ENCODE measurements at regions not wholly inside any gene's neighbourhood (a gene's known extent, or its start where the extent isn't known, plus 50 kb on each side); places are given as distances from the start of the nearest gene placed in this dataset.

- Histone ChIP-seq H3K4me1 (ENCODE audit: insufficient read depth, low read length) (no peaks in the 10 kb centered on the region), H4K8ac (replicated peaks; ENCODE audit: insufficient read length, low read depth, low read length) (no peak overlapping the region), H3K14ac (ENCODE audit: insufficient read depth, low read length) (no peak overlapping the region), H3K9ac (ENCODE audit: extremely low read depth, insufficient read length, low read length) (no peak overlapping the region), H3K23ac (ENCODE audit: insufficient read length, low read depth, low read length) (no peak overlapping the region), H2BK5ac (ENCODE audit: insufficient read length, low read length) (no peak overlapping the region), H4K5ac (ENCODE audit: insufficient read length, low read depth, low read length) (no peak overlapping the region), H3K27me3 (ENCODE audit: insufficient read depth, low read length) (no peaks in the 10 kb centered on the region), H3K4me2 (ENCODE audit: insufficient read depth, insufficient read length, low read length) (no peak overlapping the region), H2AFZ (ENCODE audit: low read length) (no peak overlapping the region), H2BK20ac (ENCODE audit: low read depth, low read length, poor library complexity, severe bottlenecking) (no peak overlapping the region), H3K27ac (ENCODE audit: insufficient read length, low read depth, low read length) (no peak overlapping the region), H3T11ph (ENCODE audit: low read length) (no peak overlapping the region), H2BK12ac (ENCODE audit: insufficient read length, low read depth, low read length) (no peak overlapping the region), H3K9me3 (ENCODE audit: control insufficient read depth, low read depth, low read length) (no peaks in the 10 kb centered on the region), H2BK15ac (ENCODE audit: low read depth, low read length) (no peak overlapping the region), H2BK120ac (ENCODE audit: low read depth, low read length, poor library complexity, severe bottlenecking) (no peak overlapping the region), H3K18ac (ENCODE audit: insufficient read length, low read depth, low read length) (no peak overlapping the region), H3K4ac (ENCODE audit: low read depth, low read length) (no peak overlapping the region), H4K20me1 (ENCODE audit: control insufficient read depth, insufficient read depth, insufficient read length) (no peaks in the 10 kb centered on the region), H4K91ac (ENCODE audit: insufficient read length, low read depth, low read length) (no peak overlapping the region), H2AK5ac (ENCODE audit: insufficient read length, low read length) (no peak overlapping the region), H3K23me2 (ENCODE audit: insufficient read length, low read depth, low read length, poor library complexity, severe bottlenecking) (no peaks in the 10 kb centered on the region), H3K79me2 (ENCODE audit: insufficient read depth, low read length) (no peaks in the 10 kb centered on the region), H3K56ac (ENCODE audit: insufficient read length, low read depth, low read length) (no peak overlapping the region), H3K79me1 (ENCODE audit: insufficient read depth, low read depth, low read length, poor library complexity, severe bottlenecking) (no peaks in the 10 kb centered on the region)
- no peaks in the 10 kb centered on the region for H3K9me3 Mint-ChIP-seq
- no CpG with 5 or more reads among the region's 2 CpGs for WGBS (ENCODE audit: extremely low coverage, insufficient read length, low lambda C conversion rate)
- H3K4me3 Mint-ChIP-seq: no peak overlapping the region
- no peak overlapping the region for H3K27ac Mint-ChIP-seq
- no peaks in the 10 kb centered on the region for H3K4me1 Mint-ChIP-seq
- DNase-seq: no peak
- H3K36me3 Mint-ChIP-seq (ENCODE audit: insufficient read depth in 1 of 3, low read depth in 3 of 3): no peaks in the 10 kb centered on the region
- H3K27me3 Mint-ChIP-seq (ENCODE audit: low read depth): no peaks in the 10 kb centered on the region; the same call in none of the 2 replicates
- no peak for TF ChIP-seq CTCF (conservative IDR thresholded peaks at IDR 0.05)
These were observed 219.2 kb upstream of the IRS2 start for GRCh38 chr13:110005563-110005962.
